ENCODE measurements at regions not wholly inside any gene's neighbourhood (a gene's known extent, or its start where the extent isn't known, plus 50 kb on each side); places are given as distances from the start of the nearest gene placed in this dataset.

DNA sequence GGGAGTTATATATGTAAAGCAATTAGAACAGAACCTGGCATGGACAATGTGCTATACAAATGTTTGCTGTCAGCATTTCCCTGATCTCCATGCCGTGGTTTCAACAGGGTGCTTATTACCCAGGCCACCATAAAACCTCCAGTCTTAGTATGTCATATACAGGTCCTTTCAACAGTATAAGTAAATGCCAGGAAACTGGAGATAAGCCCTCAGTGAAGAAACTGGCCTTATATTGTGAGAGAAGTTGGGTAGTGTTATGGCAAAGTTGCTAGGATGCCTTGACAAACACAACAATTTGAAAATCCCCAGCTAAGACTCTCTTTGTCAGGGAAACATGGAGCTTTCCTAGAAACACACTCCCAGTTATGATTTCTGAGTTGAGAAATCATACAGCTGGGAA, 850.2 kb upstream of the ADAMTS5 start:
- TF ChIP-seq POLR2AphosphoS5 (IDR thresholded peaks at IDR 0.05; ENCODE audit: insufficient read depth, low read depth, low read length) = no peak
- TF ChIP-seq, protein P1, sequence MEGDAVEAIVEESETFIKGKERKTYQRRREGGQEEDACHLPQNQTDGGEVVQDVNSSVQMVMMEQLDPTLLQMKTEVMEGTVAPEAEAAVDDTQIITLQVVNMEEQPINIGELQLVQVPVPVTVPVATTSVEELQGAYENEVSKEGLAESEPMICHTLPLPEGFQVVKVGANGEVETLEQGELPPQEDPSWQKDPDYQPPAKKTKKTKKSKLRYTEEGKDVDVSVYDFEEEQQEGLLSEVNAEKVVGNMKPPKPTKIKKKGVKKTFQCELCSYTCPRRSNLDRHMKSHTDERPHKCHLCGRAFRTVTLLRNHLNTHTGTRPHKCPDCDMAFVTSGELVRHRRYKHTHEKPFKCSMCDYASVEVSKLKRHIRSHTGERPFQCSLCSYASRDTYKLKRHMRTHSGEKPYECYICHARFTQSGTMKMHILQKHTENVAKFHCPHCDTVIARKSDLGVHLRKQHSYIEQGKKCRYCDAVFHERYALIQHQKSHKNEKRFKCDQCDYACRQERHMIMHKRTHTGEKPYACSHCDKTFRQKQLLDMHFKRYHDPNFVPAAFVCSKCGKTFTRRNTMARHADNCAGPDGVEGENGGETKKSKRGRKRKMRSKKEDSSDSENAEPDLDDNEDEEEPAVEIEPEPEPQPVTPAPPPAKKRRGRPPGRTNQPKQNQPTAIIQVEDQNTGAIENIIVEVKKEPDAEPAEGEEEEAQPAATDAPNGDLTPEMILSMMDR (IDR thresholded peaks at IDR 0.05; ENCODE audit: extremely low read depth in 1 of 2, insufficient read depth in 1 of 2, low read depth in 1 of 2, low read length in 2 of 2) = no peak
